ENCODE measurements at regions not wholly inside any gene's neighbourhood (a gene's known extent, or its start where the extent isn't known, plus 50 kb on each side); places are given as distances from the start of the nearest gene placed in this dataset.

GRCh38 chr10:90560331-90560730 lies 297.5 kb downstream of the HTR7 start:
- Histone ChIP-seq H3K4me3 (replicated peaks; ENCODE audit: low read depth, low read length) (no peak overlapping the region), H3K36me3 (ENCODE audit: control insufficient read depth, insufficient read depth, low read length) (no peaks in the 10 kb centered on the region), H3K27me3 (replicated peaks; ENCODE audit: control insufficient read depth, insufficient read depth, low read length) (no peaks in the 10 kb centered on the region)
- TF ChIP-seq CTCF (IDR thresholded peaks at IDR 0.05; ENCODE audit: insufficient read depth, low read length, poor library complexity, severe bottlenecking) = no peak
- no peak for DNase-seq (ENCODE audit: extremely low read depth, insufficient read length)

GRCh38 chr10:90561666-90562065 lies 296.2 kb downstream of the HTR7 start:
- Histone ChIP-seq H3K36me3 (ENCODE audit: control insufficient read depth, insufficient read depth, low read length) (no peaks in the 10 kb centered on the region), H3K4me3 (replicated peaks; ENCODE audit: low read depth, low read length) (no peak overlapping the region), H3K27me3 (replicated peaks; ENCODE audit: control insufficient read depth, insufficient read depth, low read length) (no peaks in the 10 kb centered on the region)
- DNase-seq (ENCODE audit: extremely low read depth, insufficient read length) = no peak
- no peak for TF ChIP-seq CTCF (IDR thresholded peaks at IDR 0.05; ENCODE audit: insufficient read depth, low read length, poor library complexity, severe bottlenecking)

DNA sequence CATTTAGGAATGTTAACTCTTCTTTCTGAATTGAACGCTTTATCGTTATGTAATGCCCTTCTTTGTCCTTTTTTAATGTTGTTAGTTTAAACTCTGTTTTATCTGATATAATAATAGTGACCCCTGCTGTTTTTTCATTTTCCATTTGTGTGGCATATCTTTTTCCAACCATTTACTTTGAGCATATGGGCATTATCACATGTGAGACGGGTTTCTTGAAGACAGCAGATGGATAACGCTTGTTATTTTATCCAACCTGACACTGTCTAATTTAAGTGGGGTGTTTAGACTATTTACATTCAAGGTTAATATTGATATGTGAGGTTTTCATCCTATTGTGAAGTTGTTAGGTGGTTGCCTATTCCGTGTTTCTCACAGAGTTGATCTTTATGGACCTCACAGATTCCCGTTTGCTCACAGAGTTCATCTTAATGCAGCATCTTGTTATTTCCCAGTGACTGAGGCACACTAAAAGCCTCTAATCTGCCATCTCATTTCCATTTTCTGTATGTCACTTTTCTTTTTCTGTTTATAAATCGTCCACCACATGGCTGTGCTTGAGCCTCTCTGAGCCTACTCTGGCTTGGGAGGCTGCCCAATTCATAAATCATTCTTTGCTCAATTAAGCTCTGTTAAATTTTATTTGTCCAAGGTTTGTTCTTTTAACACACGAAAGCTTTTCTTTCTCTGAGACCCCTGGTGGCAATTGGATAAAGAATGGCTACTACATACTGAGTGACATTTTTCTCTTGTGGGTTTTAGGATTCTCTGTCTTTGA lies 286.2 kb downstream of the HTR7 start:
- no peak for TF ChIP-seq CTCF (IDR thresholded peaks at IDR 0.05; ENCODE audit: insufficient read depth, low read length, poor library complexity, severe bottlenecking)

GRCh38 chr10:90575125-90575524 lies 282.7 kb downstream of the HTR7 start:
- Histone ChIP-seq H3K36me3 (ENCODE audit: control insufficient read depth, insufficient read depth, low read length) (no peaks in the 10 kb centered on the region), H3K27me3 (replicated peaks; ENCODE audit: control insufficient read depth, insufficient read depth, low read length) (no peaks in the 10 kb centered on the region), H3K4me3 (replicated peaks; ENCODE audit: low read depth, low read length) (no peak overlapping the region)
- no peak for DNase-seq (ENCODE audit: extremely low read depth, insufficient read length)
- no peak for TF ChIP-seq CTCF (IDR thresholded peaks at IDR 0.05; ENCODE audit: insufficient read depth, low read length, poor library complexity, severe bottlenecking)

More for the DNA sequence above, 286.2 kb downstream of the HTR7 start:
- H3K36me3 ChIP-seq (ENCODE audit: control insufficient read depth, insufficient read depth, low read length) = no peaks in the 10 kb centered on the region
- H3K27me3 ChIP-seq (replicated peaks; ENCODE audit: control insufficient read depth, insufficient read depth, low read length) = no peaks in the 10 kb centered on the region
- DNase-seq (ENCODE audit: extremely low read depth, insufficient read length) = no peak
- H3K4me3 ChIP-seq (replicated peaks; ENCODE audit: low read depth, low read length) = no peak overlapping the region

DNA sequence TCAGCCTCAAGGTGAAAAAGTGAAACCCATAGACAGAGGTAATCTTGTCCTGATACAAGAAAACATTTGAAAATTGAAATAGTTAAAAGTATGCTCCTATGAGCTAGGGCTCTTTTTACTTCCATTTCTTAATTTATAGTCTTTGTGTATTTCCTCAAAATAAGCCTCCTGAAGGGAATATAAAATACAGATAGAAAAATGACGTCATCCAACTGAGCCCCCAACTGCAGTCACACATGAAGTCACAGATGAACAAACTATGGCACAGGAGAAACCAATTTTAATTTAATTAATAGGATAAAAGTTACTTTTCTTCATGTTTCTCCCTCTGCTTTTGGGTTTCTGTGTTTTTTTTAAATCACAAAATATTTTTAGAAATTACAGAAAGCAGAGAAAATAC lies 280.3 kb downstream of the HTR7 start:
- no peak for DNase-seq (ENCODE audit: extremely low read depth, insufficient read length)
- no peaks in the 10 kb centered on the region for H3K27me3 ChIP-seq (replicated peaks; ENCODE audit: control insufficient read depth, insufficient read depth, low read length)
- no peaks in the 10 kb centered on the region for H3K36me3 ChIP-seq (ENCODE audit: control insufficient read depth, insufficient read depth, low read length)
- TF ChIP-seq CTCF (IDR thresholded peaks at IDR 0.05; ENCODE audit: insufficient read depth, low read length, poor library complexity, severe bottlenecking) = no peak
- H3K4me3 ChIP-seq (replicated peaks; ENCODE audit: low read depth, low read length) = no peak overlapping the region
